Testis (tissue), 2 donors: ENCODE measurements at regions not wholly inside any gene's neighbourhood (a gene's known extent, or its start where the extent isn't known, plus 50 kb on each side); places are given as distances from the start of the nearest gene placed in this dataset.

Experiments
- DNase-seq: peaks from one replicate; pipeline ENCODE4 v3.0.0-alpha.2; 2019
- H3K27ac ChIP-seq, 2 donors: fragments of 200-600 bp; sonication (generic); one replicate each; pipeline ENCODE4 v1.5.1; 2019
- H3K27me3 ChIP-seq: fragments of 200-600 bp; sonication (generic); one replicate; pipeline ENCODE4 v1.5.1; 2019
- H3K36me3 ChIP-seq: fragments of 200-600 bp; sonication (generic); one replicate; pipeline ENCODE4 v1.5.1; 2017; ENCODE audit warnings: low read depth; ENCODE audit errors: missing control alignments
- H3K4me1 ChIP-seq: fragments of 200-600 bp; sonication (generic); one replicate; pipeline ENCODE4 v1.5.1; 2019
- H3K4me3 ChIP-seq, 2 donors: fragments of 200-600 bp; sonication (generic); one replicate each; pipeline ENCODE4 v1.5.1; 2017 to 2019
- H3K9me3 ChIP-seq: fragments of 200-600 bp; sonication (generic); one replicate; pipeline ENCODE4 v1.5.1; 2017
- CTCF ChIP-seq, 3 experiments: fragments of 450-650 bp in 2 of 3; fragments of 200-600 bp in 1 of 3; sonication (generic) in 1 of 3; IDR thresholded peaks; one replicate each; pipeline ENCODE4 v1.5.1; 2016 to 2019; ENCODE audit warnings: antibody characterized with exemption in 3 of 3, mild to moderate bottlenecking in 2 of 3, moderate library complexity in 1 of 3
- POLR2A ChIP-seq: fragments of 450-650 bp; IDR thresholded peaks from one replicate; pipeline ENCODE4 v1.6.1; 2017; ENCODE audit warnings: antibody characterized with exemption, mild to moderate bottlenecking, moderate library complexity
- WGBS, 2 donors: methylation state at CpG; one replicate each; pipeline ENCODE4 v1.1.5; 2018; 5-methylcytosine and 5-hydroxymethylcytosine counted together
- intact Hi-C: fragments of 100-400 bp; cut with DNase I; formaldehyde crosslinking; loops from one replicate; pipeline ENCODE4 v1.15.1; 2023; ENCODE audit warnings: low total_unique reads

GRCh38 chr6:56850626-56851025, 104.3 kb upstream of the BEND6 start:
- Histone ChIP-seq H3K27me3 (no peaks in the 10 kb centered on the region), H3K27ac (no peak overlapping the region), H3K36me3 (no peaks in the 10 kb centered on the region), H3K9me3 (no peaks in the 10 kb centered on the region), H3K4me3 (peak overlapping the region in 1 of 2 donors; percentile 45), H3K4me1 (no peaks in the 10 kb centered on the region)
- intact Hi-C loops: loop anchor here (10.0 kb wide), 1 partner anchor 146 kb away; no protein-coding TSS in a partner anchor
- TF ChIP-seq POLR2A (no peak), CTCF (IDR thresholded peaks at IDR 0.05) (no peak)
- DNase-seq: peak; percentile 15
- 23 to 36% methylated on average over 4 of the region's 4 CpGs for WGBS, 2 donors

- intact Hi-C loops: loop anchor here (10.0 kb wide), 1 partner anchor 145 kb away; no protein-coding TSS in a partner anchor
- Histone ChIP-seq H3K27me3 (no peaks in the 10 kb centered on the region), H3K9me3 (no peaks in the 10 kb centered on the region), H3K4me1 (no peaks in the 10 kb centered on the region), H3K27ac (no peak overlapping the region), H3K36me3 (no peaks in the 10 kb centered on the region), H3K4me3 (no peak overlapping the region)
- 43 to 46% methylated on average over 4 of the region's 4 CpGs for WGBS, 2 donors
- peak; percentile 20 for DNase-seq
- TF ChIP-seq POLR2A (no peak), CTCF (IDR thresholded peaks at IDR 0.05) (no peak)
These were observed 105.0 kb upstream of the BEND6 start for GRCh38 chr6:56849896-56850295.

GRCh38 chr6:56848105-56848504, 106.8 kb upstream of the BEND6 start:
- Histone ChIP-seq H3K36me3 (no peaks in the 10 kb centered on the region), H3K27me3 (no peaks in the 10 kb centered on the region), H3K4me1 (peaks cover 4% of the 10 kb centered on the region), H3K4me3 (no peak overlapping the region), H3K9me3 (no peaks in the 10 kb centered on the region), H3K27ac (no peak overlapping the region)
- DNase-seq: no peak
- no peak for TF ChIP-seq CTCF (IDR thresholded peaks at IDR 0.05)
- TF ChIP-seq POLR2A: no peak
- intact Hi-C loops: no loop called here

- H3K27ac ChIP-seq: no peak overlapping the region
- no peaks in the 10 kb centered on the region for H3K9me3 ChIP-seq
- H3K36me3 ChIP-seq: no peaks in the 10 kb centered on the region
- intact Hi-C loops: no loop called here
- no peak for DNase-seq
- TF ChIP-seq POLR2A (no peak), CTCF (IDR thresholded peaks at IDR 0.05) (no peak)
- no peak overlapping the region for H3K4me3 ChIP-seq
- peaks cover 4% of the 10 kb centered on the region for H3K4me1 ChIP-seq
- WGBS, 2 donors: 64 to 79% methylated on average over 3 of the region's 3 CpGs
- no peaks in the 10 kb centered on the region for H3K27me3 ChIP-seq
These were observed 109.9 kb upstream of the BEND6 start for GRCh38 chr6:56845032-56845431.
